ENCODE measurements at regions not wholly inside any gene's neighbourhood (a gene's known extent, or its start where the extent isn't known, plus 50 kb on each side); places are given as distances from the start of the nearest gene placed in this dataset.

- H3K9me3 ChIP-seq, result no peaks in the 10 kb centered on the region
- H3K4me2 ChIP-seq, result no peak overlapping the region
- H3K27ac ChIP-seq, result no peak overlapping the region
- no peak overlapping the region for H3K4me3 ChIP-seq
- ChIA-PET CTCF (interaction anchor here (1.4 kb wide), 1 partner anchor 152 kb away, joined by 3 read pairs; no protein-coding TSS in a partner anchor), POLR2A (no interaction called here)
- no peak for TF ChIP-seq USF2 (IDR thresholded peaks at IDR 0.05)
- TF ChIP-seq CBX8 (IDR thresholded peaks at IDR 0.05), result no peak
- TF ChIP-seq CHD2 (IDR thresholded peaks at IDR 0.05; ENCODE audit: low read length, partially characterized antibody), result no peak
- TF ChIP-seq ZFP36 (IDR thresholded peaks at IDR 0.05; ENCODE audit: borderline replicate concordance, partially characterized antibody), result peak; percentile 48
- no peak for TF ChIP-seq RNF2 (IDR thresholded peaks at IDR 0.05; ENCODE audit: borderline replicate concordance, low read depth)
- no peak for TF ChIP-seq PHF8 (IDR thresholded peaks at IDR 0.05; ENCODE audit: borderline replicate concordance, low read depth)
- TF ChIP-seq CHD4 (IDR thresholded peaks at IDR 0.05; ENCODE audit: borderline replicate concordance), result no peak
- ATAC-seq, result no peak
- WGBS (ENCODE audit: missing lambda C conversion rate), result 28% methylated on average over 1 of the region's 1 CpG
- no peak for FAIRE-seq
- DNase-seq (ENCODE audit: low read depth in 1 of 2, low spot score in 1 of 2), result no peak
- no peaks in the 10 kb centered on the region for H3K4me1 ChIP-seq
These were observed 64.7 kb upstream of the ATRNL1 start for GRCh38 chr10:115028419-115028818.

GRCh38 chr10:115029452-115030375, 63.5 kb upstream of the ATRNL1 start:
- DNase-seq (ENCODE audit: low read depth in 1 of 2, low spot score in 1 of 2) (no peak), FAIRE-seq (no peak), ATAC-seq (no peak)
- Histone ChIP-seq H3K4me1 (no peaks in the 10 kb centered on the region), H3K27ac (no peak overlapping the region), H3K4me2 (no peak overlapping the region), H3K4me3 (no peak overlapping the region), H3K9me3 (no peaks in the 10 kb centered on the region)
- ChIA-PET CTCF (interaction anchor here (1.4 kb wide), 1 partner anchor 153 kb away, joined by 3 read pairs; no protein-coding TSS in a partner anchor), POLR2A (no interaction called here)
- TF ChIP-seq ZFP36 (IDR thresholded peaks at IDR 0.05; ENCODE audit: borderline replicate concordance, partially characterized antibody), result no peak
- no peak for TF ChIP-seq PHF8 (IDR thresholded peaks at IDR 0.05; ENCODE audit: borderline replicate concordance, low read depth)
- TF ChIP-seq ATOH8 (CRISPR knock-in tag; IDR thresholded peaks at IDR 0.05; ENCODE audit: low read depth), result no peak
- TF ChIP-seq ESRRA (IDR thresholded peaks at IDR 0.05; ENCODE audit: borderline replicate concordance, low read length), result no peak
- no peak for TF ChIP-seq RFX5 (IDR thresholded peaks at IDR 0.05)
- TF ChIP-seq HDAC2 (IDR thresholded peaks at IDR 0.05), result no peak
- 63% methylated on average over 8 of the region's 8 CpGs for WGBS (ENCODE audit: missing lambda C conversion rate)

GRCh38 chr10:115030483-115031200, 62.5 kb upstream of the ATRNL1 start:
- H3K27ac ChIP-seq, result no peak overlapping the region
- ChIA-PET CTCF (no interaction called here), POLR2A (no interaction called here)
- no peak for ATAC-seq
- no peak for FAIRE-seq
- H3K4me3 ChIP-seq, result no peak overlapping the region
- no peaks in the 10 kb centered on the region for H3K4me1 ChIP-seq
- H3K9me3 ChIP-seq, result no peaks in the 10 kb centered on the region
- no peak for DNase-seq (ENCODE audit: low read depth in 1 of 2, low spot score in 1 of 2)
- no peak overlapping the region for H3K4me2 ChIP-seq
- no peak for TF ChIP-seq CHD4 (IDR thresholded peaks at IDR 0.05; ENCODE audit: borderline replicate concordance)
- no peak for TF ChIP-seq JUN (IDR thresholded peaks at IDR 0.05)
- no peak for TF ChIP-seq ATOH8 (CRISPR knock-in tag; IDR thresholded peaks at IDR 0.05; ENCODE audit: low read depth)
- TF ChIP-seq HOXB13 (CRISPR knock-in tag; IDR thresholded peaks at IDR 0.05; ENCODE audit: low read depth), result no peak
- TF ChIP-seq FOSB (CRISPR knock-in tag; IDR thresholded peaks at IDR 0.05), result no peak
- no peak for TF ChIP-seq GATA3 (IDR thresholded peaks at IDR 0.05; ENCODE audit: borderline replicate concordance)
- TF ChIP-seq KDM1A (IDR thresholded peaks at IDR 0.05; ENCODE audit: low read depth), result no peak
- TF ChIP-seq REST (IDR thresholded peaks at IDR 0.05), result no peak
- no peak for TF ChIP-seq NFE2L2 (conservative IDR thresholded peaks at IDR 0.05; ENCODE audit: low read length)
- WGBS (ENCODE audit: missing lambda C conversion rate), result 66% methylated on average over 8 of the region's 8 CpGs

Measured in A549 (cell line).